Activated T-helper 1 cell treated with anti-CD3 and anti-CD28 coated beads, Interleukin-2, amount 50 U/mL, for 16 hours (primary cell): ENCODE measurements at regions not wholly inside any gene's neighbourhood (a gene's known extent, or its start where the extent isn't known, plus 50 kb on each side); places are given as distances from the start of the nearest gene placed in this dataset.

Experiments
- DNase-seq, 2 donors: peaks; one replicate each; pipeline ENCODE4 v3.0.0-alpha.2; 2020; ENCODE audit warnings: low read depth in 1 of 2, low spot score in 1 of 2

GRCh38 chr7:113825832-113826231, 93.0 kb downstream of the PPP1R3A start:
- DNase-seq: no peak

- no peak for DNase-seq
These were observed 94.5 kb downstream of the PPP1R3A start for GRCh38 chr7:113824117-113824823.

- DNase-seq: no peak
These were observed 99.3 kb downstream of the PPP1R3A start for GRCh38 chr7:113819474-113819873.

GRCh38 chr7:113816639-113817038, 102.2 kb downstream of the PPP1R3A start:
- no peak for DNase-seq

- DNase-seq: no peak
These were observed 105.3 kb downstream of the PPP1R3A start for GRCh38 chr7:113813471-113813870.

GRCh38 chr7:113812591-113813255, 106.1 kb downstream of the PPP1R3A start:
- no peak for DNase-seq

GRCh38 chr7:113810080-113810744, 108.6 kb downstream of the PPP1R3A start:
- DNase-seq: no peak

- DNase-seq: no peak
These were observed 109.2 kb downstream of the PPP1R3A start for GRCh38 chr7:113809581-113809980.

- no peak for DNase-seq
These were observed 112.0 kb downstream of the PPP1R3A start for GRCh38 chr7:113806633-113807327.

GRCh38 chr7:113805976-113806375, 112.8 kb downstream of the PPP1R3A start:
- DNase-seq: no peak

- no peak for DNase-seq
These were observed 114.2 kb downstream of the PPP1R3A start for GRCh38 chr7:113804475-113805095.

- no peak for DNase-seq
These were observed 117.1 kb downstream of the PPP1R3A start for GRCh38 chr7:113801751-113802150.

GRCh38 chr7:113800826-113801225, 118.0 kb downstream of the PPP1R3A start:
- DNase-seq: no peak

GRCh38 chr7:113799896-113800295, 118.9 kb downstream of the PPP1R3A start:
- DNase-seq: no peak

- no peak for DNase-seq
These were observed 121.3 kb downstream of the PPP1R3A start for GRCh38 chr7:113797420-113798010.

- DNase-seq: no peak
These were observed 122.3 kb downstream of the PPP1R3A start for GRCh38 chr7:113796557-113796956.

GRCh38 chr7:113794573-113794972, 124.2 kb downstream of the PPP1R3A start:
- no peak for DNase-seq

GRCh38 chr7:113793171-113793570, 125.6 kb downstream of the PPP1R3A start:
- no peak for DNase-seq

GRCh38 chr7:113790025-113790424, 128.8 kb downstream of the PPP1R3A start:
- no peak for DNase-seq

- DNase-seq: no peak
These were observed 131.7 kb downstream of the PPP1R3A start for GRCh38 chr7:113787106-113787505.

- no peak for DNase-seq
These were observed 133.9 kb downstream of the PPP1R3A start for GRCh38 chr7:113784956-113785355.
